HG02588 (cell line): ENCODE measurements at regions not wholly inside any gene's neighbourhood (a gene's known extent, or its start where the extent isn't known, plus 50 kb on each side); places are given as distances from the start of the nearest gene placed in this dataset.
"Not testable (repeated sequence)": the region's sequence is repeated elsewhere in the genome, so short reads cannot be mapped to it uniquely, and the experiment has no call there.

Experiments used
- ATAC-seq: cut with Tn5 transposase; IDR thresholded peaks from one replicate; pipeline ENCODE4 v1.9.1; 2021; ENCODE audit warnings: mild to moderate bottlenecking, moderate library complexity; ENCODE audit not compliant: unreplicated experiment

GRCh38 chr5:167851416-167851815 lies 440.0 kb upstream of the WWC1 start:
- no peak for ATAC-seq

GRCh38 chr5:167852515-167852914 lies 438.9 kb upstream of the WWC1 start:
- no peak for ATAC-seq

GRCh38 chr5:167853421-167853820 lies 438.0 kb upstream of the WWC1 start:
- no peak for ATAC-seq

- no peak for ATAC-seq
These were observed 435.6 kb upstream of the WWC1 start for GRCh38 chr5:167855818-167856217.

GRCh38 chr5:167857321-167857720 lies 434.1 kb upstream of the WWC1 start:
- no peak for ATAC-seq

- ATAC-seq = not testable (repeated sequence)
These were observed 433.1 kb upstream of the WWC1 start for GRCh38 chr5:167858186-167858855.

GRCh38 chr5:167861129-167861927 lies 430.1 kb upstream of the WWC1 start:
- ATAC-seq = no peak

- ATAC-seq = no peak
These were observed 429.5 kb upstream of the WWC1 start for GRCh38 chr5:167861928-167862426.

GRCh38 chr5:167863883-167864282 lies 427.6 kb upstream of the WWC1 start:
- no peak for ATAC-seq

GRCh38 chr5:167864801-167865200 lies 426.6 kb upstream of the WWC1 start:
- ATAC-seq = no peak

GRCh38 chr5:167866797-167867196 lies 424.6 kb upstream of the WWC1 start:
- ATAC-seq = no peak

GRCh38 chr5:167867281-167867680 lies 424.2 kb upstream of the WWC1 start:
- no peak for ATAC-seq

- no peak for ATAC-seq
These were observed 422.3 kb upstream of the WWC1 start for GRCh38 chr5:167869125-167869524.

- no peak for ATAC-seq
These were observed 421.4 kb upstream of the WWC1 start for GRCh38 chr5:167870055-167870454.

- ATAC-seq = no peak
These were observed 420.4 kb upstream of the WWC1 start for GRCh38 chr5:167871091-167871490.

GRCh38 chr5:167872791-167873190 lies 418.7 kb upstream of the WWC1 start:
- ATAC-seq = no peak

GRCh38 chr5:167877114-167877722 lies 414.2 kb upstream of the WWC1 start:
- no peak for ATAC-seq

- no peak for ATAC-seq
These were observed 413.5 kb upstream of the WWC1 start for GRCh38 chr5:167877924-167878323.

GRCh38 chr5:167880420-167880819 lies 411.0 kb upstream of the WWC1 start:
- no peak for ATAC-seq

GRCh38 chr5:167881041-167881440 lies 410.4 kb upstream of the WWC1 start:
- no peak for ATAC-seq

- no peak for ATAC-seq
These were observed 405.2 kb upstream of the WWC1 start for GRCh38 chr5:167886196-167886595.

- ATAC-seq = no peak
These were observed 403.1 kb upstream of the WWC1 start for GRCh38 chr5:167888393-167888792.
